Activated naive CD4-positive, alpha-beta T cell treated with anti-CD3 and anti-CD28 coated beads, Interleukin-2, amount 50 U/mL, for 72 hours (primary cell): ENCODE measurements at regions not wholly inside any gene's neighbourhood (a gene's known extent, or its start where the extent isn't known, plus 50 kb on each side); places are given as distances from the start of the nearest gene placed in this dataset.

ENCODE experiments used
- ATAC-seq, 2 donors: fragments of 150-1000 bp; cut with Tn5 transposase; 2 replicates each; pipeline ENCODE4 v1.10.0; 2021; ENCODE audit warnings: mild to moderate bottlenecking in 2 of 2, moderate library complexity in 2 of 2
- DNase-seq, 2 donors: peaks; one replicate each; pipeline ENCODE4 v3.0.0; 2021 to 2022; ENCODE audit warnings: low spot score in 2 of 2
- H3K27ac Mint-ChIP-seq, 2 donors: one replicate each; pipeline ENCODE4 v1.8.0; 2022; ENCODE audit warnings: mild to moderate bottlenecking in 2 of 2, mixed read lengths in 2 of 2
- H3K36me3 Mint-ChIP-seq, 2 donors: one replicate each; pipeline ENCODE4 v1.8.0; 2022; ENCODE audit warnings: mixed read lengths in 2 of 2
- H3K9me3 Mint-ChIP-seq, 2 donors: one replicate each; pipeline ENCODE4 v1.8.0; 2022; ENCODE audit warnings: mixed read lengths in 2 of 2

DNA sequence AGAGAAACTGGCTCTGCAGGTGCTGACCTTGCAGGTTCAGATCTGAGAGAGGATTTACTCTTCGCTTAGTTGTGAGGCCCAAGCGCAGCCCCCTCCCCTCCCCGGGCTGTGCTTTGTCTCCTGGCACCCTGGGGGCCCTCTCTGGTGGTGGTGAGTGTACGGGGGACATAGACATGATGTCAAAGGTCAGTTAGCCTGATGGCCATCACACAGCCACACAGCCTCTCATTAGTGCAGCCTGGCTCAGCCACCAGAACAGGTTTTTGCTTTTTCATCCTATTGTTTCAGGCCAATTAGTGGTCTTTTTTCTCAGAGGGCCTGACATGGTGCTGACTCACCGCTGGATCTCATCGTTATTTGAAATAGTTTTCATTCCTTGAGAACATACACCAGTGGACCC, 437.9 kb downstream of the AACS start:
- Mint-ChIP-seq H3K27ac (no peak overlapping the region), H3K36me3 (no peaks in the 10 kb centered on the region), H3K9me3 (peaks cover 0 to 8% of the 10 kb centered on the region in 2 donors)
- DNase-seq (no peak), ATAC-seq (no peak)

DNA sequence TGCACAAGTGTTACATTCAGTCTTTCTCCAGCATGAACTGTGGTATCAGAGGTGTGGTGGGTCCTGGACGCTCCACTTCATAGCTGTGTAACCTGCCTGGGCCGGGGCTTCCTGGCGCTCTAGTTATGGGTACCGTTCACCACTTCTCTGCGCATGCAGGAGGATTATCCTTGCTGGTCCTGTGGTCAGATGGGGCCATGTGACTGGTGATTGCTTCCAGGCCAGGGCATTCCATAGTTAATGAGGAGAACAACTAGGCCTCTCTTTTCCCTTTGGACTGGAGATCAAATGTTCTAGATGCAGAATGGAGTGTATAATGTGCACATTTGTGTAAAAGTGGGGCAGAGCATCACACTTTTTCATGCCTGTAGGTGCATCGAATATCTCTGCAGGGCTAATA, 444.0 kb downstream of the AACS start:
- no peak overlapping the region for H3K27ac Mint-ChIP-seq
- ATAC-seq (no peak), DNase-seq (no peak)
- H3K9me3 Mint-ChIP-seq: peaks cover 0 to 8% of the 10 kb centered on the region in 2 donors
- H3K36me3 Mint-ChIP-seq: no peaks in the 10 kb centered on the region

DNA sequence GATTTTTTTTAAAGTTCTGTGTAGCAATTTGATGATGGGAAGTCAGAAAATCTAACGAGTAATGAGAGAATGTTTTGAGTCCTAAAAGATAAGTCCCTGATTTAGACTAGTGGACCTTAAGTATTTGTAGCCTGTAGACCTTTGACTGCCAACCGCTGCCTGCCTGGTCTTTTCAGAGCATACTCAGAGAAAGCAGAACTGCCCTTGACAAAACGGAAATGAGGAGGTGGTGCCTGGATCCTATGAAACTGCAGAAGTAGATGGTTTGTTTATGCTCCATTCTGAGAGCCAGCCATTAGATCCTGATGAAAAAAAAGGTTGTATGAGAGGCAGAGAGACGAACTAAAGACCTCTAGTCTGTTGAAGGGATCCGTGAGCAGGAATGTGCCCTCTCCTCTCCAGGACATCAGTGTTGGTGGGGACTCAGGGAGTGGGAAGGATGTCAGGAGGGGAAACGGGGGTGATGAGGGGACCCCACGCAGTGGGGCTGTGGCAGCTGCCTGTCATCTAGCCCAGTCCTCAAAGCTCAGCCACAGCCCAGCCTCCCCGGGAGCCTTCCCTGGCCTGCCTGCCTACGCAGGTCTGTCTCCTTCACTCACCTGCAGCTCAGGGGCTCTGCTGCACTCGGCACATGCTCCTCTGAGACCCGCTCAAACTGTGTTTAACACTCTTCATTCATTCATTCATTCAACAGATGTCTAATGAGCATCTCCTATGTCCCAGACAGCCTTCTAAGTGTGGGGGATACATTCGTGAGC, 447.5 kb downstream of the AACS start:
- Mint-ChIP-seq H3K27ac (no peak overlapping the region), H3K9me3 (peaks cover 0 to 1% of the 10 kb centered on the region in 2 donors), H3K36me3 (no peaks in the 10 kb centered on the region)
- DNase-seq (no peak), ATAC-seq (no peak)

DNA sequence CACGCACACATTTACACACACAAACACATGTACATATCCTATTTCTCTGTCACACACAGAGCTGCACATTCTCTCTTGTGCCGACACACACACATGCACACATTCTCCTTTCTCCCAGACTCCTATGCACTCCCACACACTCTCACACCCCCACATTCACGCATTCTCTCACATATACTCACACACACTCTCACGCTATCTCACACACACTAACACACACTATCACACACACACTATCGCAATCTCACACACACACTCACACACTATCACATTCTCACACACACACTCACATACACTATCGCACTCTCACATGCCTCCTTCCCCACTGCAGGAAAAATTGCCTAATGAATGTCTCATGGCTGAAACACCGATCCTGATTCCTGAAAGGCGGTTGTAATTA, 450.7 kb downstream of the AACS start:
- ATAC-seq: no peak
- Mint-ChIP-seq H3K9me3 (no peaks in the 10 kb centered on the region), H3K36me3 (no peaks in the 10 kb centered on the region), H3K27ac (no peak overlapping the region)
- DNase-seq: no peak

DNA sequence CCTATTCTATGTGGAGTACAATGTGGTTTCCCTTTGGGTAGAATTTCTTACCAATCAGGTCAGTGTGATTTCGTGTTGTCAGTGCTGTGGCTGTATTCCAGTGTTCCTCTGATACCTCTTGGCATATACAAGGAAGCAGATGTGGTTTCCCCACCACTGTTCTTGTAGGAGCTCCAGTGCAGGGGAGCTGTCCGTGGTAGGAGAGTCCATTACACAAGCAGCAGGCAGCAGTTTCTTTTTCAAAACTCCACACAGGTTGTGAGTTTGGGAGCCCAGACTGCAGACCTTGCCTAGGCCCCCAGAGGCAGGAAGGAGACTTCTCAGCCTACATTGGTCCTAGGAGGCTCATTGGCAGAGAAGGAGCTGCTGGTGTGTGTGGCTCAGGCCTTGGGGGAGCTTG, 452.8 kb downstream of the AACS start:
- no peak for ATAC-seq
- DNase-seq: no peak
- H3K27ac Mint-ChIP-seq: no peak overlapping the region
- peaks cover 0 to 7% of the 10 kb centered on the region in 2 donors for H3K36me3 Mint-ChIP-seq
- H3K9me3 Mint-ChIP-seq: peaks cover 10% of the 10 kb centered on the region in 2 donors

DNA sequence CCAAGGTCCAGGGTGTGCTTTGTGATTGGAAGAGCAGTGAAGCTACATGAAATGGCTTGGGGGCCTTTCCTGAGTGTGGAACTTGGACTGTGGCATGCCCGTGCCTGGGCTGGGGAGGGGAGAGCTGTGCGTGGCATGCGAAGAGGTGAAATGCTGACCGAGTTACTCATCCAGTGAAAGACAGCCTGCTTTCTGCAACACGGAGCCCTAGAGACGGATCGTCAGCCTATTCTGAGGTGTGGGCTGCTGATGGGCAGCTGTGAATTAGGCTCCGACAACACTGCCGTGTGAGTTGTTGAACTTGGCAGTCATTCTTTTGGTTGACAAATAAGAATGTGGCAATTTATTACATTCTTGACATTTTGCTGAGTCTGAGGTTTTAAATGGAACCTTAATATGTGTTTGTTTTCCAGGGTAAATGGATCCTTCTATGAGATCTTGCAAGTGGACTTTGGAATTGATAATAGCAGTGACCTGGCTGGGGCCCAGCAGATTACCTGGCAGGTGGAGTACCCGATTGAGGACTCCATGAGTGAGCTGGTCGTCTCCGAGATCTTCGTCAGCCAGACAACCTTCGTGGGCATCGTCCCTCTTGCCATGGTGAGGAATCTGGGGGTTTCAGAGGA, 453.9 kb downstream of the AACS start:
- DNase-seq: no peak
- ATAC-seq: no peak
- peaks cover 0 to 13% of the 10 kb centered on the region in 2 donors for H3K36me3 Mint-ChIP-seq
- H3K9me3 Mint-ChIP-seq: peaks cover 20 to 21% of the 10 kb centered on the region in 2 donors
- no peak overlapping the region for H3K27ac Mint-ChIP-seq

DNA sequence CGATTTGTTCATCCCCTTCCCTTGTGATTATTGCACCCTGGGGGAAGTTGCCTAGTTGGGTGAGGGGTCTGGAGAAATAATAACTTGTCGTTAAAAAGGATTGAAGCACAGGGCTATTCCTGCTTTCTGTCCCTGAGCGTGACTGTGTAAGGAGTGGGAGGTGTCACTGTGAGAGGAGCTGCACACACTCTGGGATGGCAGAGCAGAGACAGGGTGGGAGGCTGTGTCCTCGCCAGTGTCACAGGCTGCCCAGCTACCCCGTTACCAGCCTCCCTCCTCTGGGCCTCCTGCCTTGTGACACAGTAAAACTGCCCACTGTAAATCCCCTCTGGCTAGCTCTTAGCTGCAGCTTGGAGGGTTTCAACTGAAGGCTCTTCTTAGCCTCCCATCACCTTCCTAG, 460.6 kb downstream of the AACS start:
- H3K27ac Mint-ChIP-seq: no peak overlapping the region
- ATAC-seq (no peak), DNase-seq (no peak)
- peaks cover 20 to 27% of the 10 kb centered on the region in 2 donors for H3K9me3 Mint-ChIP-seq
- H3K36me3 Mint-ChIP-seq: peaks cover 0 to 13% of the 10 kb centered on the region in 2 donors

DNA sequence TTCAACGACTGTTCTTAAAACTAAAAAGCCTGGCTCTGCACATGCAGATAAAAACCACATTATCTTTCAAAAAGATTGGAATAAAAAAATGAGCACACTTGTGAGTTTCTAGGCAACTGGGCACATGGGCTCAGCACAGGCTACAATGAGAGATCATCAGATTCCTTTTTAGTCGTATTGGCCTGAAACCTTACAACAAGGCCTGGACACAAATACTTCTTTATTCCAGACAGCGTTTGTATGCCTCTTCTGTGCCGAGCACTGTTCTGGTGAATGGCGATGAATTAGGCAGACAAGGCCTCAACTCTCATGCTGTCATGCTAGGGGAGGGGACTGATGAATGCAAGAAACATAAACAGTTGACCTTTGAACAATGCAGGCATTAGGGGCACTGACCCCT, 463.0 kb downstream of the AACS start:
- H3K27ac Mint-ChIP-seq: no peak overlapping the region
- ATAC-seq (no peak), DNase-seq (no peak)
- peaks cover 8 to 15% of the 10 kb centered on the region in 2 donors for H3K9me3 Mint-ChIP-seq
- H3K36me3 Mint-ChIP-seq: peaks cover 0 to 6% of the 10 kb centered on the region in 2 donors

DNA sequence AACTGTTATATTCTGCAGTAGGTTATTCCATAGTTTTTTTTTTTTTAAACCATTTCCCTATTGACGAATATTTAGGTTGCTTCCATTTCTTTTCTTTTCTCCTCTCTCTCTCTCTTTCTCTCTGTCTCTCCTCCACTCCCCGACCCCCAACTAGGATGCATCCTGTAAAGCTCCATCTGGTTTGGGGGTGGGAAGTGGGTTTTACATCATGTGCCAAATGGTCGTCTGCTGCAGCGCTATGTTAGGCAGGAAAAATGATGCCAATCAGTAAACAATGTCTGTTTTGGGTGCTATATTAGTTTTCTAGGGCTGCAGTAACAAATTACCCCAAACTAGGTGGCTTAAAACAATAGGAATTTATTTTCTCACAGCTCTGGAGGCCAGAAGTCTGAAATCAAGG, 465.0 kb downstream of the AACS start:
- Mint-ChIP-seq H3K36me3 (no peaks in the 10 kb centered on the region), H3K27ac (no peak overlapping the region), H3K9me3 (no peaks in the 10 kb centered on the region)
- ATAC-seq (no peak), DNase-seq (no peak)

DNA sequence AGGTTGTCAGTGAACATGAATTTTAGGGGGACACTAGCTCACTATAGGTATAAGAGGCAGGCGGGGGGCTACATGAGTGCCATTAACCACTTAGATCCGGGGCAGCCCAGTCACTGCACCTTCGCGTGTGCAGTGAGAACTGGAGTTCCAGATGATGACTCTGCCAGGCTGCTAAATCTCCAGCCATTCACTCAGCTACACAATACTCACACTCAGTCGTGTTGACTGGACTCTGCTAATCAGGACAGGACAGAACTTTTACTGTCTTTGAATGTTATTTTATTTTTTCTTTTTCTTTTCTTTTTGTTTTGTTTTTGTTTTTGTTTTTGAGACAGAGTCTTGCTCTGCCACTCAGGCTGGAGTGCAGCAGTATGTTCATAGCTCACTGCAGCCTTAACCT, 465.6 kb downstream of the AACS start:
- ATAC-seq (no peak), DNase-seq (no peak)
- H3K27ac Mint-ChIP-seq: no peak overlapping the region
- no peaks in the 10 kb centered on the region for H3K9me3 Mint-ChIP-seq
- H3K36me3 Mint-ChIP-seq: no peaks in the 10 kb centered on the region

DNA sequence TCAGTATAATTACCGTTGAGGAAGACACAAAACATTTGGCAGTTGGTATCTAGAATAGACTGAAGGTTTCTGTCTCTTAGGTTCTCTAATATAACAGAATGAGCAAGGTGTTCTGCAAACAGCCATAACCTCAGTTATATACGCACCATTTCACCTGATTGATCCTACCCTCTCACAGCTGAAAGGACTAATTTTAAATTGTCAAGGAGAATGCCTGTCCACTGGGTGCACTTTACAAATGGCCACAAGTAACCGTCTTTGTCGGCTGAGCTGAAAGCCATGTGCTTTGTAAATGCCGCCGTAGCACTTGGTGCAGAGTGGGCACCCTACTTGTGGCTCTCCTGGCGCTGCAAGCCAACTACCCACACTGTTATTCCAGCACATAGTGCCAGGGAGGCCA, 466.3 kb downstream of the AACS start:
- no peak for ATAC-seq
- Mint-ChIP-seq H3K36me3 (no peaks in the 10 kb centered on the region), H3K27ac (no peak overlapping the region), H3K9me3 (no peaks in the 10 kb centered on the region)
- DNase-seq: no peak

DNA sequence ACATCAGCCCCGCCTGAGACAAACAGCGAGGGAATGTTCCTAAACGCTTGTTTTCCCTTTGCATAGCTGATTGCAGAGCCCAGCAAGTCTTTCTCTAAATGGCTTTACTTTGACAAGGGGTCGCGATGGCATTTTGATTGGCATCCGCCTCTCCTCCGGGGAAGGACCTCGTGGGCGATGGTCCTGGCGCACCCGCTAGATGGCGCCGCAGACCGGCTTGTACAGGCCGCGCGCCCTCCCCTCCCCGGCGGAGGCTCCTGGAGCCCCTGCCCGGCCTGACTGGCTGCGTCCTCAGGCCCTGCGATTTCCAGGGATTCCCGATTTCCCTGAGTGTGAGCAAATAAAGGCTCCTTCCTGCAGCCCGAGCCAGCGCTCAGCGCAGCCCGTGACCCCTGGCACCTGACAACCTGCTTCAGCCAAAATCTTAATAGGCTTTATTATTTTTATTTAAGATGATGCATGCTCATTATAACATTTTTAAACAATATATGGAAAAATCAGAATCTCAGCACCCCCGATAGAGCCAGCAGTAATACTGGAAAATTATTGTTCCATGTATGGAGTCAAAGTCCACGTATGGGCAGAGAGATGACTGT, 468.3 kb downstream of the AACS start:
- peak in 1 of 2 donors; percentile 45 for DNase-seq
- H3K9me3 Mint-ChIP-seq: no peaks in the 10 kb centered on the region
- peak in 1 of 2 donors; percentile 58 for ATAC-seq
- H3K36me3 Mint-ChIP-seq: no peaks in the 10 kb centered on the region
- H3K27ac Mint-ChIP-seq: no peak overlapping the region

DNA sequence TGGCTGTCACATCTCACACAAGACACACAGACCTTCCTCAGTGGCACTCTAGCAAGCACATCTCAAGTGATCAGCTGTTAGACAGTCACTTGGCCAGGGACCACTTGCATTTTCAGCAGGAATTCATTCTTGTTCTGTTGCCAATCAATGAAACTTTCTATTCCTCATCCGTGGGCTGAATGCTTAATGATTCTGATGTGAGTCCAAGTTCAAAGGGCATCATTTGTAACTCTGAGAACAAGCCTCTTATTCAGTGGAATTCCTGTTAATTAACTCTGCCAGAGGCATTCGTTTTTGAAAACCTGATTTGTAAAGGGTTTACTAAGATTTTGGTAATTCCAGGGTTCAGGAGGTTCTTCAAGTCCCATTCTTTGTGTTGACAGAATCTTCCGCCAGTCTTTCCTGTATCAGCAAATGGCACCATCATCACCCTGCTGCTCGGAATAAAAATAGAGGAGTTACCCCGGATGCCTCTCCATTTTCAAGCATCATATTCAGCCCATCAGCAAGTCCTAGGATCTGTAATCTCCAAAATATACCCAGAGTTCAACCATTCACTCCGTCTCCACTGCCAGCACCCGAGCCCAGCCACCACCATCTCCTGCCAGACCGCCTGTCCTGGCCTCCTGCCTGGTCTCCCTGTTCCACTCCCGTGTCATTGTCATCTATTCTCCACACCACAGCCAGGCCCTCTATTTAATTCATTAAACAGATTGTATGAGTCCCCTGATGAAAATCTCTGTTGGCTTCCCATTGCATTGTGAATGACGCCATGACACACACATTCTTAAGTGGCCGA, 473.4 kb downstream of the AACS start:
- Mint-ChIP-seq H3K36me3 (no peaks in the 10 kb centered on the region), H3K27ac (no peak overlapping the region), H3K9me3 (peaks cover 4 to 8% of the 10 kb centered on the region in 2 donors)
- DNase-seq (no peak), ATAC-seq (no peak)

DNA sequence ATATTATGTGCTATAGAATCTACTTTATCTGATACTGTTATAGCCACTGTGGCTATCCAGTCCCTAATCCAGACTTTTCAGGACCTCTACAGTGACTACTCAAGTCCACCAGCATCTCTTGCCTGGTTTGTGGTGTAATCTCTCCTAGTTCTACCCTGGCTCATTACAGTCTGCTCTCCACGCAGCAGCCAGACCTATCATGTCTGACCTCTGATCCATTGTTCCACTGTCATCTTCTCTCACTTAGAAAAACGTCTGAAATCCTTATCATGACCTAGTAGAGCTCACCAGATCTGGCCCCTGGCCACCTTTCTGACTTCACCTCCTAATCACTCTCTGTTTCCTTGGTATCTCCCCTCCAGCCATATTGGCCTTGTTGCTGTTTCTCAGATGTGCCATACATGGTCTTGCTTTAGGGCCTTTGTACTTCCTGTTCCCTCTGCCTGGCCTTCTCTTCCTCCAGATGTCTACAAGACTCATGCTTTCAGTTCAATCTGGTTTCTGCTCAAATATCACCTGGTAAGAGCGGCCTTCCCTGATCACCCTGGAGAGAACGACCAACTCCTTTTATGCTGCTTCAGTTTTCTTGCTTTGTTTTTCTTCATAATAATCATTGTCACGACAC, 475.5 kb downstream of the AACS start:
- Mint-ChIP-seq H3K27ac (no peak overlapping the region), H3K9me3 (peaks cover 8 to 9% of the 10 kb centered on the region in 2 donors), H3K36me3 (no peaks in the 10 kb centered on the region)
- DNase-seq (no peak), ATAC-seq (no peak)

DNA sequence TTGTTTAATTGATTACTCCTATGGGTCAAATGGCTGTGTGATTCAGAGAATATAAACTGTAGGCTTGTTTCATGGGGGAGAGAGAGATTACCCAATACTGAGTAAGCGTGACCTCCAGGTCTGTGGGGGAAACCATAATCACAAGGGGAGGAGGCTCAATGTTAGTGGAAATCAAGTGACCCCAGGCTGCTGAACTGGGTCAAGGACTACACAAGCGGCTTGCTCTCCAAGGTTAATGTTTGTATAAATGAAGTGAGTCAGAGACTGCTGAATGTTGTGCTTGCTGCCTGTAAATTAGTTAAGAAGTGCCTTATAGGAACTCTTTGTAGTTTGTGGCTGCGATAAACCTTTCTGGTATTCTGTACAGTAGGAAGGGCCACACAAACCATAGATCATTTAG, 479.7 kb downstream of the AACS start:
- Mint-ChIP-seq H3K9me3 (peaks cover 5 to 7% of the 10 kb centered on the region in 2 donors), H3K27ac (no peak overlapping the region), H3K36me3 (peaks cover 0 to 4% of the 10 kb centered on the region in 2 donors)
- DNase-seq: no peak
- ATAC-seq: no peak

DNA sequence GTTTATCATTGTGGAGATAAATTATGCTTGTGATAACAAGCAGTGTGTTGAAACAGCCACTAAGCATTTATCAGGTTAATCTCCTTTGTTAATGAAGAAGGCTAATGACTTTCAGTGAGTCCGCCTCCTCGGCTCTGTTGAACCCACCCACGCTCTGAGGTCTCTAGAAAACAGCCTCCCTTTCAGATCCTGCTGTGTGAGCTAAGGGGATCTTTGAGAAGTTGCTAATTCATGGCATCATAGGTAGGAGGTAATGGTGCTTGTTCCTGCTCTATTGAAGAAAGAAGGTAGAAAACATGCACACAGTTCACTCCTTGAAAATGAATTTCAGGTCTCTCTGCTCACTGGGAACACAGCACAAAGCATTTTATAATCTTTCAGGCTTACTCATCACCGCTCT, 483.9 kb downstream of the AACS start:
- H3K9me3 Mint-ChIP-seq: peaks cover 7 to 9% of the 10 kb centered on the region in 2 donors
- no peak for ATAC-seq
- DNase-seq: no peak
- H3K27ac Mint-ChIP-seq: no peak overlapping the region
- H3K36me3 Mint-ChIP-seq: peaks cover 0 to 6% of the 10 kb centered on the region in 2 donors

DNA sequence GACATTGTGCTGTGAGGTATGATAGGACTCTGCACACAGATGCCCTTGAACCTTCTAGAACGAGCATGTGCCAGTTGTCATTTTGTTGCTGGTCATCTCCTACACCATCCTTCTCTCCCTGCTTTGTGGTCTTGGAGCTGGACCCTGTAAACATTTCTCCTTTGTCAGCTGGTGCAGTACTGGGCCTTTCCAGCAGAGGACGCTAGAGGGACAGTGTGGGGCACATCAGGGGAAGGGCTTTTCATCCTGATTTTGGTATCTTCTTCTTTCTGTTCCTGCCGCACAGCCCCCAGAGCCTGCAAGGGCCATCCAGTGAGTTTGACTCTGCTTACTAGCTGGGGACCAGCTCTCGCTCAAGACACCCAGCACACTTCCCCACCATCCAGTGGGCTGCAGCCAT, 484.6 kb downstream of the AACS start:
- peaks cover 0 to 6% of the 10 kb centered on the region in 2 donors for H3K36me3 Mint-ChIP-seq
- no peak overlapping the region for H3K27ac Mint-ChIP-seq
- DNase-seq (peak in 1 of 2 donors; percentile 5), ATAC-seq (no peak)
- H3K9me3 Mint-ChIP-seq: peaks cover 6 to 7% of the 10 kb centered on the region in 2 donors
